ENCODE measurements at regions not wholly inside any gene's neighbourhood (a gene's known extent, or its start where the extent isn't known, plus 50 kb on each side); places are given as distances from the start of the nearest gene placed in this dataset.

- Histone ChIP-seq H3K4me2 (ENCODE audit: low read length) (no peak overlapping the region), H3K27ac (ENCODE audit: low read depth, low read length) (no peak overlapping the region), H3K27me3 (ENCODE audit: insufficient read depth, low read length) (peaks cover 3% of the 10 kb centered on the region), H3K36me3 (ENCODE audit: insufficient read depth, low read length) (no peaks in the 10 kb centered on the region), H3K4me1 (ENCODE audit: insufficient read depth, low read length) (no peaks in the 10 kb centered on the region), H3K9me3 (ENCODE audit: insufficient read depth, low read depth, low read length) (no peaks in the 10 kb centered on the region), H3K79me2 (ENCODE audit: insufficient read depth, low read length) (no peaks in the 10 kb centered on the region), H3K4me3 (ENCODE audit: insufficient read depth, low read depth, low read length) (no peak overlapping the region), H2AFZ (ENCODE audit: low read depth, low read length) (no peak overlapping the region), H3K9ac (ENCODE audit: low read length) (no peak overlapping the region), H4K20me1 (ENCODE audit: insufficient read depth, low read length) (no peaks in the 10 kb centered on the region)
- Mint-ChIP-seq H3K9me3 (ENCODE audit: unreplicated experiment) (peaks cover 2% of the 10 kb centered on the region), H3K4me1 (ENCODE audit: low read depth, unreplicated experiment) (peaks cover 6% of the 10 kb centered on the region), H3K4me3 (ENCODE audit: unreplicated experiment) (no peak overlapping the region), H3K36me3 (ENCODE audit: low read depth, unreplicated experiment) (no peaks in the 10 kb centered on the region), H3K27me3 (ENCODE audit: low read depth, unreplicated experiment) (peaks cover 11% of the 10 kb centered on the region), H3K27ac (ENCODE audit: unreplicated experiment) (no peak overlapping the region)
- DNase-seq (ENCODE audit: low read depth) (no peak), FAIRE-seq (no peak)
- TF ChIP-seq EZH2 (IDR thresholded peaks at IDR 0.05; ENCODE audit: insufficient read depth, low read length), result no peak
- no peak for TF ChIP-seq CTCF (IDR thresholded peaks at IDR 0.05; ENCODE audit: insufficient read depth, low read depth, low read length)
Measured at GRCh38 chr1:222105393-222105737, 363.5 kb upstream of the DUSP10 start.

DNA sequence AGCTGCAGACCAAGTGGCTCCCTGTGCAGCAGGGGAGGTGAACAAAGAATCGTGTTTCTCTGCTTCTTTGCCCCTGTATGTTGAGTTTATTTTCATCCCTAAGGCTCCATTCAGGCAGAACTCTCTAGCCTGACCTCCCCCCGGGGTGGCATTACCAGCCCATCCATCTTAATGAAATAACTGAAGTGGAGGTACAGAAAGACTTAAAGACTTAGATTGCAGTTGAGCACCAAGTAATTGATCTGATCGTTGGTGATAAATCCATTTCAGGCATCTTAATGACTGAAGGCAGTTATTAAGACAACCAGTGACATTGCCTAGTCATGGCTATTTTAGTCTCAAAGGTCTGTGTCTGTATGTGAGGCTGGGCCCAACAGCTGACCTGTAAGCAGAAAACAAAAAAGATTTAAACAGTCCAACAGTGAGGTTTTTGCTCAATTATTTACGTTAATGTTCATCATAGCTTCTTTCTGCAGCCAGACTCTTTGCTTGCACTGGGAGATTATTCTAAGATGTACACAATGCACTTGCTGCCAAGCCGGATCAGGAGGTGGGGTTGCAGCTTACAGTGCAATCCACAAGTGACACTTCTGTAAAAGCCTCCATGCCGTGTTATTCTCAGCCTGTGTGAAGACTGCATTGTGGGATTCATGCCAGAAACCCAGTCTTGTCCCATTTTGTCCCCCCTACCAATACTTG is 363.0 kb upstream of the DUSP10 start:
- Histone ChIP-seq H4K20me1 (ENCODE audit: insufficient read depth, low read length) (no peaks in the 10 kb centered on the region), H3K27me3 (ENCODE audit: insufficient read depth, low read length) (peaks cover 3% of the 10 kb centered on the region), H3K36me3 (ENCODE audit: insufficient read depth, low read length) (no peaks in the 10 kb centered on the region), H3K9me3 (ENCODE audit: insufficient read depth, low read depth, low read length) (no peaks in the 10 kb centered on the region), H3K4me2 (ENCODE audit: low read length) (no peak overlapping the region), H2AFZ (ENCODE audit: low read depth, low read length) (no peak overlapping the region), H3K9ac (ENCODE audit: low read length) (no peak overlapping the region), H3K79me2 (ENCODE audit: insufficient read depth, low read length) (no peaks in the 10 kb centered on the region), H3K27ac (ENCODE audit: low read depth, low read length) (no peak overlapping the region), H3K4me1 (ENCODE audit: insufficient read depth, low read length) (no peaks in the 10 kb centered on the region), H3K4me3 (ENCODE audit: insufficient read depth, low read depth, low read length) (no peak overlapping the region)
- H3K9me3 Mint-ChIP-seq (ENCODE audit: unreplicated experiment), result peaks cover 2% of the 10 kb centered on the region
- FAIRE-seq (no peak), DNase-seq (ENCODE audit: low read depth) (no peak)
- H3K4me3 Mint-ChIP-seq (ENCODE audit: unreplicated experiment), result no peak overlapping the region
- H3K27ac Mint-ChIP-seq (ENCODE audit: unreplicated experiment), result no peak overlapping the region
- H3K27me3 Mint-ChIP-seq (ENCODE audit: low read depth, unreplicated experiment), result peaks cover 11% of the 10 kb centered on the region
- peaks cover 6% of the 10 kb centered on the region for H3K4me1 Mint-ChIP-seq (ENCODE audit: low read depth, unreplicated experiment)
- TF ChIP-seq EZH2 (IDR thresholded peaks at IDR 0.05; ENCODE audit: insufficient read depth, low read length), result no peak
- TF ChIP-seq CTCF (IDR thresholded peaks at IDR 0.05; ENCODE audit: insufficient read depth, low read depth, low read length), result no peak
- H3K36me3 Mint-ChIP-seq (ENCODE audit: low read depth, unreplicated experiment), result no peaks in the 10 kb centered on the region

DNA sequence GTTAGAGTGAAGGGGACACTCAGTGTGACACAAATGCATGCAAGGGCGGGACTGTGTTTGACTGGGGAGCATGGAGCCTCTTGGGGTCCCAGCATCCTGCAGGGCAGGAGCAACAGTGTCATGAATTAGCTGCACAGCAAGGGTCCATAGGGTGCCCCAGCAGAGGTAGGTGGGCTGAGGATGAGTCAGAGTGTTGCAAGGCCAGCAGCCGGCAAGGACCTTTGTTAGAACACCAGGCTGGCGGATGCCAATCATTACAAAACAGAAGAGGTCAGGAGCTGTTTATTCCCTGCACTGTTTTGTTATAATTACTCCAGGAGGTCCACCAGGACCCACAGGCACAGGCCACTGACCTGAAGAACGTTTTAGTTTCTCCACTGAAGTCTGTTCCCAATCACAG is 362.2 kb upstream of the DUSP10 start:
- Histone ChIP-seq H3K4me2 (ENCODE audit: low read length) (no peak overlapping the region), H2AFZ (ENCODE audit: low read depth, low read length) (no peak overlapping the region), H3K9me3 (ENCODE audit: insufficient read depth, low read depth, low read length) (no peaks in the 10 kb centered on the region), H4K20me1 (ENCODE audit: insufficient read depth, low read length) (no peaks in the 10 kb centered on the region), H3K9ac (ENCODE audit: low read length) (no peak overlapping the region), H3K4me1 (ENCODE audit: insufficient read depth, low read length) (no peaks in the 10 kb centered on the region), H3K4me3 (ENCODE audit: insufficient read depth, low read depth, low read length) (no peak overlapping the region), H3K79me2 (ENCODE audit: insufficient read depth, low read length) (no peaks in the 10 kb centered on the region), H3K27me3 (ENCODE audit: insufficient read depth, low read length) (peaks cover 3% of the 10 kb centered on the region), H3K36me3 (ENCODE audit: insufficient read depth, low read length) (no peaks in the 10 kb centered on the region), H3K27ac (ENCODE audit: low read depth, low read length) (no peak overlapping the region)
- H3K27me3 Mint-ChIP-seq (ENCODE audit: low read depth, unreplicated experiment), result peaks cover 9% of the 10 kb centered on the region
- H3K4me1 Mint-ChIP-seq (ENCODE audit: low read depth, unreplicated experiment), result peaks cover 8% of the 10 kb centered on the region
- DNase-seq (ENCODE audit: low read depth) (no peak), FAIRE-seq (no peak)
- no peak overlapping the region for H3K27ac Mint-ChIP-seq (ENCODE audit: unreplicated experiment)
- TF ChIP-seq EZH2 (IDR thresholded peaks at IDR 0.05; ENCODE audit: insufficient read depth, low read length) (no peak), CTCF (IDR thresholded peaks at IDR 0.05; ENCODE audit: insufficient read depth, low read depth, low read length) (no peak)
- no peak overlapping the region for H3K4me3 Mint-ChIP-seq (ENCODE audit: unreplicated experiment)
- peaks cover 2% of the 10 kb centered on the region for H3K9me3 Mint-ChIP-seq (ENCODE audit: unreplicated experiment)
- H3K36me3 Mint-ChIP-seq (ENCODE audit: low read depth, unreplicated experiment), result no peaks in the 10 kb centered on the region
